ENCODE measurements at regions not wholly inside any gene's neighbourhood (a gene's known extent, or its start where the extent isn't known, plus 50 kb on each side); places are given as distances from the start of the nearest gene placed in this dataset.
A peak's percentile ranks its signal among the peaks of the same experiment; 100 is the strongest.

DNA sequence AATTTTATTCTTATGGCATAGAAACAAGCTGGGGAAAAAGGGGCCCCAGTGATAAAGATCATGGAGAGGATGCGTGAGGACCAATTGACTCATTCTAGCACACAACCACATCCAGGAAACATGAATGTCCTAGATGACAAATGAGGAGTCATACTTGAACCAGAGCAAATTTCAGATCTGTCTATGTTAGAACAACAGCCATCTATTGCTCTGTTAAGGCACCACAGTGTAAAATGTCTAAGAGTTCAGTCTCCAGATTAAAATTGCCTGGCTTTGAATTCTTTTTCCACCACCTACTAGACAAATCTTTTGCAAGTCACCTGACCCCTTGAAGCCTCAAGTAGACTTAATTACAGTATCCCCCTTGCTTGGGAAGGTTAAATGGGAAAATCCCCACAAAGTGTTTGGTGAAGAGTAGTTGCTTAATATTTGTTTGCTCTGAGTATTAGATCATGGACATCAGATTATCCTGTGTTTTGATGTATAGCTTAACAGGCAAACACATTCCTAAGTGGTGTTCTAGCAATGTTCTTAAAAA, 258.7 kb upstream of the TGFBR2 start:
- DNase-seq (ENCODE audit: low spot score): peak; percentile 11
- in situ Hi-C loops (cut with MboI; ENCODE audit: low sequenced_read_pairs, unreplicated experiment): no loop called here
- TF ChIP-seq CTCF (IDR thresholded peaks at IDR 0.05; ENCODE audit: borderline replicate concordance, control extremely low read depth, extremely low read depth, insufficient read depth, missing control alignments): no peak

GRCh38 chr3:30349507-30349906, 256.9 kb upstream of the TGFBR2 start:
- TF ChIP-seq CTCF (IDR thresholded peaks at IDR 0.05; ENCODE audit: borderline replicate concordance, control extremely low read depth, extremely low read depth, insufficient read depth, missing control alignments): no peak
- in situ Hi-C loops (cut with MboI; ENCODE audit: low sequenced_read_pairs, unreplicated experiment): no loop called here
- no peak for DNase-seq (ENCODE audit: low spot score)

GRCh38 chr3:30350011-30350410, 256.4 kb upstream of the TGFBR2 start:
- in situ Hi-C loops (cut with MboI; ENCODE audit: low sequenced_read_pairs, unreplicated experiment): no loop called here
- DNase-seq (ENCODE audit: low spot score): no peak
- TF ChIP-seq CTCF (IDR thresholded peaks at IDR 0.05; ENCODE audit: borderline replicate concordance, control extremely low read depth, extremely low read depth, insufficient read depth, missing control alignments): no peak

- in situ Hi-C loops (cut with MboI; ENCODE audit: low sequenced_read_pairs, unreplicated experiment): no loop called here
- no peak for DNase-seq (ENCODE audit: low spot score)
- no peak for TF ChIP-seq CTCF (IDR thresholded peaks at IDR 0.05; ENCODE audit: borderline replicate concordance, control extremely low read depth, extremely low read depth, insufficient read depth, missing control alignments)
These were observed 255.5 kb upstream of the TGFBR2 start for GRCh38 chr3:30350901-30351300.

GRCh38 chr3:30352410-30353318, 253.7 kb upstream of the TGFBR2 start:
- in situ Hi-C loops (cut with MboI; ENCODE audit: low sequenced_read_pairs, unreplicated experiment): no loop called here

More at GRCh38 chr3:30352410-30353318, 253.7 kb upstream of the TGFBR2 start:
- DNase-seq (ENCODE audit: low spot score): no peak
- TF ChIP-seq CTCF (IDR thresholded peaks at IDR 0.05; ENCODE audit: borderline replicate concordance, control extremely low read depth, extremely low read depth, insufficient read depth, missing control alignments): no peak
